Stimulated activated naive CD8-positive, alpha-beta T cell treated with anti-CD3 and anti-CD28 coated beads, Interleukin-15, Interleukin-2, amounts not matched to agents 100 U/mL and 50 U/mL, for 24 hours (primary cell): ENCODE measurements at regions not wholly inside any gene's neighbourhood (a gene's known extent, or its start where the extent isn't known, plus 50 kb on each side); places are given as distances from the start of the nearest gene placed in this dataset.

Experiments used
- ATAC-seq: fragments of 150-1000 bp; cut with Tn5 transposase; one replicate; pipeline ENCODE4 v1.10.0; 2021
- DNase-seq: peaks from one replicate; pipeline ENCODE4 v3.0.0; 2021

DNA sequence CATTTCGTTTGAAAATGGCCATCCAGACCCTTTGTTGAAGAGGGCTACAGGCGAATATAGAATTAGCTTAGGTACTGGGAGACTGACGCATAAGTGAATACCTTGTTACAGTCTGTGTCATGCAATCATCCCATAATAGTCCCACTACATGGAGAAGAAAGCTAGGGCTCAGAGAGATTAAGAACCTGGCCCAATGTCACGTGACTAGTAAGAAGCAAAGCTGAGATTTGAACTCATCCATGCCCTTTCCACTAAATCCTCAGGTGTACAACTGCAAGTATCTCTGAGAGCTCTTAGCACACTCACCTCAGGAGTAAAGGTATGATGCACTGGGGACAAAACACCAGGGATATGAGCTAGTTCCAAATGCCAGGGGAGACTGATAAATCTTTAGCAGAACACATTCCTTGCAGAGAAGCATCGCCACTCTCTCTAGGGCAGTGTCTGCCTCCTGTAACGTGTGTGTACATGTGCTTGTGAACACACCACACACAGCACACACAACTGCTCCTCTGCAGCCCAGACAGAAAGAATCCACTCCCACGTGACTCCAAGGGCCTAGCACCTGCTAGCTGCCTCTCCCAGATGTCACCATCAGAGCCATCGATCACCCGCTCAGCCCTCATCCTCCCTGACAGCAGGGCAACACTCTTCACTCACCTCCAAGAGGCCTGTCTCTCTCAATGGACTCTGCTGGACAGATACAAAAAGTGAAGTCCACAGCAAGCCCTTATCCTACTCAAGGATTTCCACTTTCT, 402.8 kb downstream of the NXPE2 start:
- DNase-seq (no peak), ATAC-seq (no peak)

DNA sequence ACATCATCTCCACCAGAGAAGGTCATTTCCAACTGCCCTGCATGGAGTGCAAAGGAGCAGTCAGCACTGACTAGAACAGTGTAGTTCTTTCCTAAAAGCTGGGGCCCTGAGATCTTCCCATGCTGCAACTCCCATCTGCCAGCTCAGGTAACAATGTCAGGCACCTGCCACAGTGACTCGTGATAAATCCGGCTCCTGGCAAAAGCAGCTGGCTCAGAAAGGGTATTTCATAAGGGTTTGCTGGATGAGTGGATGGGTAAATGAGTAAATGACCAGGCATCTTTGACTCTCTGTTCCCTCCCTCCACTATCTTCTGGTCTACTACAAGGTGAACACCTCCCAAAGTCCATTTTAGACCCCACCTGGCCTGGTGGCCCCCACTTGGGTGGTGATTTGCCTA, 403.6 kb downstream of the NXPE2 start:
- ATAC-seq, result no peak
- no peak for DNase-seq

DNA sequence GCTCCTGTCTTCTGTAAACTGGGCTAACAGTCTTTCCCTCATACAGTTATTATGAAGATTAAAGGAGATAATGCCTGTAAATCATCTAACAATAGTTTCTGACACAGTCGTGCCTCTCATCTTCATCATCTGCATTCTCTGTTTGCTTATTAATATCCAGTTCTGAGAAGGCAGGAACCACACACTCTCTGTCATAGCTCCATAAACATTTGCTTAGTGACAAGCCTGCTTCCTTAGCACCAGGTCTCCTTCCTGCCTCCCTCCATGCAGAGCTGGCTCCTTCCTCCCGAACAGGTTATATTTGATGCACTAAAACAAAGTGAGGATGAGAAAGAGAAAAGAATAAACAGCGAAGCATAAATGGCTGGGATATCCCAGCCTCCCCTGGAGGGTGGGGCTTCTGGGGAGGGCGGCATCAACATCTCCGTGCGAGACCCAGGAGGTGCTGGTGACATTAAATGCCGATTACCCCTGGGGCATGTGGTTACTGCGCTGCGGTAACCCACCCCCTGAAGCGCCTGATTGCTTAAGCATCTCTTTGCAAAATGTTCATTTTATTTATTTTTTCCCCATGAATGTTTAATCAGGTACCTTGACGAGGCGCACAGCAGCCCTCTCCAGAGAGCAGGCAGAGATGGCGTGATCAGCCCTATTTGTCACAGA, 404.9 kb downstream of the NXPE2 start:
- DNase-seq (no peak), ATAC-seq (no peak)

DNA sequence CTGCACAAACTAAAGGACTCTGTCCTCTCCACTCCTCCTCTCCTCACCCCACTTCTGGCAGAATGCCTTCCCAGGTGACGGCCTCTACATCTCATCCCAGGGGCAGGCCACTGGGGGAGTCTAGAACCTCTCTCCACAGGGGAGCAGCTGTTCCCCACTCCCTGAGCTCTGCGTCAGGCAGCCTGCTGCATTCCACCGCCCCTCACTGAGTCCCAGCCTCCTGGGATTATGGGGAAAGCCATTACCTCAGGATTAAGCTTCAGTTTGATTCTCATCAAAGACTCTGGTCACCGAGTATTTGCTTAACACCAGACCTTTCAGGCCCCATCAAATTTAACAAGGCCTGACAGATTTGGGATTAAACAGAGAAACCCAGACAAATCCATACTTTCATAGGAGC, 405.9 kb downstream of the NXPE2 start:
- no peak for ATAC-seq
- no peak for DNase-seq

DNA sequence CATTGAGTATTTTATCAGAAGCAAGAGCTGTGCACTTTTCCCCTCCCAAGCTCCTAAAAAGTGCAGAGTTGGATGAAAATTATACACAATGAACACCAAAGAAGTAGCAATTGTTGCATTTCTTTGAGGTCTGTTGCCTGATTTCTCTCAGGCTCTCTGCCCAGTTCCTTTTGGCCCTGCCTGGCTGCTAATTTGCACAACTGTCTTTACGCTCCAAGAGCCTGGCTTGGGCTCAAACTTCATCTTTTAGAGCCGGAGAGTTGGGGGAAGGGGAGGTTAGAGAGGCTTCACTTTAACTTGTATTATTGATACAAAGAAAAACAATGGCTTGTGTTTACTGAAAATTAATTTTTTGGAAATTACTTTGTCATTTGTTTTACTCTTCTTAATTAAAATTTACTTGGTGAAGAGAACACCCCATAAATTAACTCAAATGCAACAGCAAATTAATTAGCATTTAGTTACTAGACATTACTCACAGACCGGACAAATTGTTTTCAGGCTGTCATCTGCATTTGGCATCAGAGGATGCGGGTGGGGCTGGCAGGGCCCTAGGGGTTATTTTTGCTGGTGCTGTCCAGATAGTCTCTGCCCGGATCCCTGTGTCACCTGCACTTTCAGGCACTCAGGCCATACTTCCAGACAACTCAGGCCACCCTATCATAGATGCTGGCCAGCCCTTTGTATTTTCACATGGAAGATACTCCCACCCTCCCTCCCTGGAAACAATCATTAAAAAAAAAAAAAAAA, 407.3 kb downstream of the NXPE2 start:
- no peak for ATAC-seq
- no peak for DNase-seq

DNA sequence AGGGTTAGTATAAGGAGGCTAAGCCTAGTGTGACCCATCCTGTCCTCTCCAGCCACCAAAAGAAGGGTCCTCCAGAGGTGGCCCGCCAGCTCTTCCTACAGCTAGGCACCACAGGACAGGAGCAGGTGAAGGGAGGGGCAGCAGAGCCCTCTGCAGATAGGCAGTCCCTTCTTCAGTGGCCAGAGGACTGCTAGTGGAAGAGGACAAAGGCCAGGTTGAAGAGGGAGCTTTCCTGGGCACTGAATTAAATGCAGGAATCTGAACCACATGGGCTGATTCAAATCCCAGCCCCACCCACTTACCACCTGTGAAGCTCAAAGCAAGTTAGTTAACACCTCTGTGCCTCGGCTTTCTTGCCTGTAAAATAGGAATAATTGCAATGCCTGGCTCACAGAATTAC, 409.5 kb downstream of the NXPE2 start:
- ATAC-seq (no peak), DNase-seq (no peak)

DNA sequence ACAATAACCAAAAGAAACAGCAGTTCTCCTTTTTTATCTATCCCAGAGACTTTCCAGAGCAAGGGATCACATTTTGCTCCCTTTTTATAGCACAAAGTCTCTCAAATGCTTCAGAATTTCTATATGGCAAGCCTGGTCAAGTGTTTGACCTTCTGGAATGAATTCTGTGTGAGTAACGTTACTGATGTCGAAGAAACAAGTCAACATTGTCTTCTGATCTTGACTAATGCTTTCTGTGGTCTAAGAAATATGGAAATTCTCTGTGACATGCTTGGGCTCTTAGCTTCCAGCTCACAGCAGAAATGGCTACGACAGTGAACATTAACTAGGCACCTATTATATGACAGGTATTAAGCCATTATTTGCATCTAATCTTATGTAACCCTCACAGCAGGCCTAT, 411.7 kb downstream of the CADM1 start:
- no peak for ATAC-seq
- DNase-seq, result no peak

DNA sequence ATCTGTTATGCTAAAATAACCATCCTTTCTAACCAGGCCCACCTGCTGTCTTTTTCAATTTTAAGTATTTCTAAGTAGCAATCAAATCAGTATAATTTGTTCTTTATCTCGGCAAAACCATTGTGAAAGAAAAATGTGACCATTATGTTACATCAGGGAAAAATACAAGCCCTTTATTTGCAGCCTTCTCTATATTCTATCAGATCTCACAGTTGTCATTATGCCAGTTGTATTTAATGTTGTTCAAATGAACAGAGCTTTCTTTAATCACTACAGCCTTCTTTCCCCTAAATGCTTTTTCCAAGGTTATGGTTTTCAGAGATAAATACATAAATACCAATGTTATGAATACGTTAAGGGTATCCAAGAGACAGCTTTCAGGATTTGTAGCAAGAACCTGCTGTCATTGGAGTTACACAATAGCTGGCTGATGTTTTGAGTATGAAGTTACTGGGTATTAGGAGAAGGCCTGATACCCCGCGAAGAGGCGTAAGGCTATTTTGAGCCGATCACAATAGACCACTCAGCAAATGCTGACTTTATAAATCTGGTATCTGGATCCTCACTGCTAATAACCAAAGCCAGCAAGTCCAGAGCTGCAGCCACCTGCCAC, 406.3 kb downstream of the CADM1 start:
- ATAC-seq (no peak), DNase-seq (no peak)

DNA sequence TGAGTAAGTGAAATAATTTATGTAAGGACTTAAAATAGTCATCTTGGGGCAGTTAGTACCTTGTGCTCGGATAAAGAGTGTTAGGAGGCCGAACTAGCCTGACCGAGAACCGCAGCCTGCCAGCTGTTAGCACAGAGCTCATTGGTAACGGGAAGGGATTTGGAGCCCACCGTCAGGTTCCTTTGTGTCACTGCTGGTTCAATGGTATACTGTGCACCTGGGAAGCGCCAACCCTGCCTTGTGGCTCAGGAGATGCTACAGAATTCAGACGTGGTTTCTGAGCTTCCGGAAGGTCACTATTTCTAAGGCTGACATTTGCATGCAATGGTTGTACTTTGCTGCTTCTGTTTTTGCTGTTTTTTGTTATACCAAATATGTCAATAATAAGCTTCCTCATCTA, 403.5 kb downstream of the CADM1 start:
- DNase-seq (no peak), ATAC-seq (no peak)

DNA sequence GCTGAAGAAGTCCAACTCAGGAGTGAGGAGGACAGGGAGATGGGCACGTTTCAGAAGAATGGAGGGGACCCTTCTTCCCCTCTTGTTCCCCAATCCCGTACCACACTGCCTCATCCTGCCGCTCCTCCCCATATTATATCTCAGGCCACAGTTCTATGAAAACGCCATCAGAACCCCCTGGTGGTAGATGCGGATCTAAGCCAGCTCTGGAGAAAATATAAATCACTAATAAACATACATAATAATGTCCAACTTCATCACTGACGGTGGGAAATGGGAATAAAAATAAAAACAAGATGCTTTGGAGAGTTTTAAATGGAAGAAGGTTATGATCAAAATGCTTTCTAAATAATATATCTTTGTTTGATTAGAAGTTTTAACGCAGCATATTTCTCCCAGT, 400.3 kb downstream of the CADM1 start:
- ATAC-seq (no peak), DNase-seq (no peak)

DNA sequence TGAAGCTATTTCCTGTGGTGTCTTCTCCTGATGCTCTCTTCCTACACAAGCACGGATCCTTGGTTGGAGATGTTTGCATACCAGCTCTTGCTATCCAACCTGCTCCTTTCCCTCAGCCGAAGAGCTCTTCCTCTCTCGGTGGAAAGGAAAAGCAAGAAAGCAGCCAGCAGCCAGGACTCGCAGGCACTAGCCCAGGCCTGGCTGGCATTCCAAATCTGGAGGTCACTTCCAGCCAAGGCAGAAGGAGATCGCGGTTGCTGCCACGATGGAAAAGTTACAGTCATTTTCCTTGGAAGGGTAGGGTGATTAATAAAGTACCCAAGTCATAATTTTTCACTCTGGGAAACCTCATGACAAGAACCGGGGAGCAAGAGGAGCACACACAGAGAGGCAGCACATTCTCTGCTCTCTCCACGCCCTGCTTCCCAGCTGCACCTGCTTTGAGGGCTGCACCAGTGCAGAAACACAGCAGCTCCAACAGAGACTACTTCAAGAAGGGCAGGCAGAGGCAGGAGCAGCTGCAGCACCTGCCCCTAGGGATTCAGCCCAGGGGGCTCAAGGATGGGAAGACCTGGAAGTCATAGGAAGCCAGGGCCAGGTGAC, 399.3 kb downstream of the CADM1 start:
- ATAC-seq, result no peak

DNA sequence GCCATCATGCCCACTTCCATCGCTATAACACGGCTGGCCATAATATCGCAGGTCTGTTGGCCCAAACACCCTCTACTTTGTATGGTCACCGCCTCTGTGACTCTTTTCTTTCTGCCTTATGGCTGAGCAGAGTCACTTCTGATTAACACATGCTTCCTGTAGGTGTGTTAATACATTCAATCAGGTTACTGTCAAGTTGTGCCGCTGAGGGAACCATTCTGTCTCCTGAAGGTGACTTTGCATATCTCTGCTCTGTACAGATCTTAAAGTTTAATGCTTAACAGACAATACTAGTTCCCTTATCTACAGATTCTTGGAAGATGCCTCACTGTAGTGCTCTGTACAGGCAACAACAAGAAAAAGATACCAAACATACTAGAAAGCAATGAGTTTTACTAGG, 393.1 kb downstream of the CADM1 start:
- no peak for ATAC-seq

More for the DNA sequence above, 399.3 kb downstream of the CADM1 start:
- no peak for DNase-seq

DNA sequence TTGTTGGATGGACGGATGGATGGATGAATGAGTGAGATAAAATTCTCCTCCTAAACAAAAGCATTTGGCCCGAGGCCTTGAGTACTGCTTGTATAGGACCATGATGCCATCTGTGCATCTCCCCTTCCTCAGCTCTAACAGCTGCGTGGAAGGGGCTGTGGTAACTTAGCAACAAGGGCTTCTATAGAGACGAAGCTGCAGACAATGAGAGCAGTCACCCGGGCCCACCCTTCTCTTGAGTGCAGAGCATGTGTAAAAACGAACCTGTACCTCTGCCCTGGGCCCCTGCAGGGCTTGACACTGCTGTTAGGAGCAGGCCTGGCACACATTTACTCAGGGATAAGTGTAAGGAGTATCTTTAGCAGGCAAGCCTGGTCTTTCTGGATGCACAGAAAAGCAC, 391.5 kb downstream of the CADM1 start:
- DNase-seq (no peak), ATAC-seq (no peak)

More for the DNA sequence above, 393.1 kb downstream of the CADM1 start:
- DNase-seq, result no peak

DNA sequence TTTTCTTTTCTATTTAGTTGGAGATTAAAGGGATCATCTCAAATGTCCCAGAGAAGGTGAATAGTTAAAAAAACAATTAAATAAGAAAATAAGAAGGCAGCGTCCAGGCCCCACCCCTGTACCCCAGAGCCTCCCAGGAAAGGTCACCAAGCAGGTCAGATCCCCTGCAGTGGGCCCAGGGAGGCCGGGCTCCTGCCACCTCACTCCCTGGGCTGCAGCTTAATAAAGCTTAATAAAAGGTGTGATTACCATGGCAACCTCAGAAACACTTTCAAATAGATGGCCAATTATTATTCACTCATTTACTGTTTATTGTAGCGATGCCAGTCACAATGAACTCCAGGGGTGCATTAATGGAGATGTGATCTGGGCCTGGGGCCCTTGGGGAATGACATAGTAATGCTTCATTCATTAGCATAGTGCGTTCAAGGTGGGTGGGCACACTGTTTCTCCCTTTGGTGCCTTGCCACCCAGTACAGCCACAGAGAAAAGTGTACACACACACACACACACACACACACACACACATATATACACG, 386.2 kb downstream of the CADM1 start:
- no peak for ATAC-seq
- no peak for DNase-seq

DNA sequence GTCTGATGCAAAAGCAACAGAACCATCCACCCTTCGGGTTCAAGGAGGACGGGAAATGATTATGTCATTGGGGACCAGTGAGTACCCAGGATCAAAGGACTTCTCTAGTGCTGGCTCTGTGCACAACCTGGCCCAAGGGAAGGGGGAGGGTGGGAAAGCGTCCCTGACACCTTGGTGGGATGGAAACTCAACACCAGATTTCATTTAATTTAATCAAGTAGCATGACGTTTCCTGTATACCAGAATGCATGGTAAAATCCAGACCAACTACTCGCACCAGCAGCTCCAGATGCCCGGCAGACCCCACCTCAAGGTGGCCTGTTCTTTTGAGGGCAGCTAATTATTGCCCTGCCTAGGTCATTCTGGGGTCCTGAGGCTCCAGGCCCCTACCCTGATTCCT, 385.1 kb downstream of the CADM1 start:
- ATAC-seq (no peak), DNase-seq (no peak)
